ENCODE measurements at regions not wholly inside any gene's neighbourhood (a gene's known extent, or its start where the extent isn't known, plus 50 kb on each side); places are given as distances from the start of the nearest gene placed in this dataset.

DNA sequence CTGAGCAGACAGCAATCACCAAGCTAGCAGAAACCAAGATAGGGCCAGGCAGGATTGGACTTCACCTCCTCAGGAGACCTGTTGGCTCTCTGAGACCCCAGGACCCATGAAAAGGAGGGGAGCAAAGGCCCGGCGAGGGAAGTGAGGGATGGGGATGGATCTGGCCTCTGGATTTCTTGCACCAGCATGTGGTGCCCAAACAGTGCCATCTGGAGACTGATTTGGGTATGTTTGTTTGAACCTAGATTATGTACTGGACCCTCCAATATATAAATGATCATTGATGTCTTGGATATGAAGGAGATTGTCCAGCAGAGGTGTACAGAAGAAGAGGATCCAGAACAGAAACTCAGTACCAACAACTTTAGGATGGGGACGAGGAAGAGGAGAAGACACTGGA lies 83.4 kb upstream of the LY86 start:
- peak; percentile 14 for TF ChIP-seq CTCF (IDR thresholded peaks at IDR 0.05; ENCODE audit: low read depth, low read length, poor library complexity, severe bottlenecking)
- TF ChIP-seq EZH2phosphoT487 (IDR thresholded peaks at IDR 0.05; ENCODE audit: borderline replicate concordance, low read length), result no peak
